ENCODE measurements at regions not wholly inside any gene's neighbourhood (a gene's known extent, or its start where the extent isn't known, plus 50 kb on each side); places are given as distances from the start of the nearest gene placed in this dataset.

GRCh38 chr6:87851674-87852299 lies 149.8 kb upstream of the AKIRIN2 start:
- DNase-seq (ENCODE audit: low spot score) = no peak

- DNase-seq (ENCODE audit: low spot score) = no peak
Observed at GRCh38 chr6:87848616-87849015, 146.6 kb upstream of the AKIRIN2 start.

DNA sequence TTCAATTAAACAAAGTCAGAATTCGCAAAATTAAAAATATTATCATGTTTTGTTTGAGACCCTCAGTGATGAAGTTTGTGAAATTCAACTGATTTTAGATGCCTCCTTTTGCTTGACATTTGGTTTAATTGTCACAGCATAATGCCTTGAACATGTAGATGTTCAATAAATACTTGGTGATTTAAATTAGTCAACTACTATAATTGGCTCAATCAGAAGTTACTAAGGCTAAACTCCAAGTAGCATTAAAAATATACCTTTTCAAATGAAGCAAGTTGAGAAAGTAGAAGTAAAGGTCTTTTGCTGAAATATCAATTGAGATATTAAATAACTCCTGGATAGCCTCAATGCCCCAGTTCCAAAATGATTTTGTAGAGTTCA lies 145.8 kb upstream of the AKIRIN2 start:
- no peak for DNase-seq (ENCODE audit: low spot score)

DNA sequence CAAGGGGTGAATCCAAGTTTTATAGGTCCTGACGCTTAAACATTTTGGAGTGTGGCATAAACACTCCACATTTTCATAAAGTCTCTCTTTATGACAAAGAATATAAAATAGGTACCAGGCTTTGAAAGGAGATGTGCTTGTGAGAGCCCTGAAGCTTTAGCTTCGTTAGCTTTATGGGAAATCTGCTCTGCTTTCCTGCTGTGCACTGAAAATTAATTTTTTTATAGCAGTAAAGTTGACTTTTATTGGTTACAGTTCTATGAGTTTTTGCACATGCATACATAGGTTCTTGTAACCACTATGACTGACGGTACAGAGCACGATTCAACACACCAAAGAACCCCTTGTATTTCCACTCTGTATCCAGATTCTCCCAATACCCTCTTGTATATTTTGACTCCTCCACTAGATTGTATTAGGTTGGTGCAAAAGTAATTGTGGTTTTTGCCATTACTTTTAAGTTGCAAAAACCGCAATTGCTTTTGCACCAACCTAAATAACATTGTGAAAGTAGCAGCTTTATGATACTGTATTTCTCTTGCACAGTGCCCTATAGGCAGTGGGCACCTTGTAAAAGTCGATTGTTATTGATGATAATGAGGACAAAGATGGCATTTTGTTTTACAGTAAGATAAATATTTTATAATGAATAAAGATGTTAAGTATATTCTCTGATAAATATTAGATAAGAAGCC lies 145.2 kb upstream of the AKIRIN2 start:
- DNase-seq (ENCODE audit: low spot score) = no peak

DNA sequence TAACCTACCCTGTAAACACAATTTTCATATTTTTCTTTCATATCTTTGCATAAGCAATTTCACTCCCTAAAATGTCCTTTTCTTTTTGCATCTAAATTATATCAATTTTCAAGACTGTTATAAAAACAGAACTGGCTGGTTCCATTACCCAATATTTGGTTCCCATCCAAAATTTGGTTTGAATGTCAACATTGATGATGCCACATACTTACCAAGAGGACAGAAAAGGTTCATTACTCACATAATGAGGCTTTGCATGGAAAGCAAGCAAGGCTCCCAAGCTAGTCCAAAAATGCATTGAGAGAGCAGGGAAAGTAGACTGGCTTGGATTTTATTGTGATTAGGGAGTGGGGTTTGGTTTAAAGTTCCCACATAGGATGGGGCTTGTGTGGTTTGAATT lies 144.4 kb upstream of the AKIRIN2 start:
- no peak for DNase-seq (ENCODE audit: low spot score)

DNA sequence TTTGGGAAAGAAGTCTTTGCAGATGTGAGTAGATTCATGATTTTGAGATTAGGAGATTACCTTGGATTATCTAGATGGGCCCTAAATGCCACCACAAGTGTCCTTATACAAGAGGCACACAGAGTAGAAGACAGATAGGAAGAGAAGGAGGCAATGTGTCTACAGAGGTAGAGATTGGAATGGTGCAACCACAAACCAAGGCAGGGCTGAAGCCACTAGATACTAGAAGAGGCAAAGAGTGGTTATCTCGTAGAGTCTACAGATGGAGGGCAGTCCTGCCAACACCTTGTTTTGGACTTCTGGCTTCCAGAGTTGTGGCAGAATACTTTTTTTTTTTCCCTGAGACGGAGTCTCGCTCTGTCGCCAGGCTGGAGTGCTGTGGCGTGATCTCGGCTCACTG lies 138.3 kb upstream of the AKIRIN2 start:
- DNase-seq (ENCODE audit: low spot score) = no peak

GRCh38 chr6:87837876-87838275 lies 135.8 kb upstream of the AKIRIN2 start:
- DNase-seq (ENCODE audit: low spot score) = no peak

- DNase-seq (ENCODE audit: low spot score) = no peak
Observed at GRCh38 chr6:87837444-87837843, 135.4 kb upstream of the AKIRIN2 start.

- no peak for DNase-seq (ENCODE audit: low spot score)
Observed at GRCh38 chr6:87832025-87832825, 130.2 kb upstream of the AKIRIN2 start.

DNA sequence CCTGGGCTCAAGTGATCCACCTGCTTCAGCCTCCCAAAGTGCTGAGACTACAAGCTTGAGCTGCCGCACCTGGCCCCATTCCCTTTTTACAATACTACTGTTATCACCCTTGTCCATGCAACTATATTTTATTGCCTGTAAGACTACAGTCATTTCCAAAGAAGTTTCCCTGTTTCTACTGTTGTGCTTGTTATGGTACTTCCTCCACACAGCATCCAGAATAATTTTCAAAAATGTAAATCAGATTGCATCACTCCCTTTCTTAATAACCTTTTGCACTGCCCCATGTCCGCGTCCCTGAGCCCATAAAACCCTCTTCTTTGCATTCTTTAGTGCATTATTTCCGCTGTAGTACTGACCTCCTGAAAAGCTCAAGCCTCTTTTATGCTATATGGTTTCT lies 128.9 kb upstream of the AKIRIN2 start:
- DNase-seq (ENCODE audit: low spot score) = no peak

GRCh38 chr6:87829622-87830121 lies 127.6 kb upstream of the AKIRIN2 start:
- no peak for DNase-seq (ENCODE audit: low spot score)

GRCh38 chr6:87828044-87828443 lies 126.0 kb upstream of the AKIRIN2 start:
- no peak for DNase-seq (ENCODE audit: low spot score)

DNA sequence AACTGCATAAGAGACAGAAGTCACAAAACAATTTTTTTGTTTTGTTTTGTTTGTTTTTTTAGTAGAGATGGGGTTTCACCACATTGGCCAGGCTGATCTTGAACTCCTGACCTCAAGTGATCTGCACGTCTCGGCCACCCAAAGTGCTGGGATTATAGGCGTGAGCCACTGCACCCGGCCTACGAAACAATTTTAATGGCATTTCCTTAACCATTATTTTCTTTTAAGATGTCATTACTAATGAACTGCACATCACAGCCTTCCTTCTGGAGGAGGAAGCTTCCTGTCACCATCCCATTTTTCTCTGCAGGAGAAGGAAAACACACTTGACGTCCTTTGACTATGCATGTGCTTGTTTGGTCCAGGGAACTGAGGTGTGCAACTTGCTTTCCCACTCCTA lies 125.3 kb upstream of the AKIRIN2 start:
- DNase-seq (ENCODE audit: low spot score) = no peak

DNA sequence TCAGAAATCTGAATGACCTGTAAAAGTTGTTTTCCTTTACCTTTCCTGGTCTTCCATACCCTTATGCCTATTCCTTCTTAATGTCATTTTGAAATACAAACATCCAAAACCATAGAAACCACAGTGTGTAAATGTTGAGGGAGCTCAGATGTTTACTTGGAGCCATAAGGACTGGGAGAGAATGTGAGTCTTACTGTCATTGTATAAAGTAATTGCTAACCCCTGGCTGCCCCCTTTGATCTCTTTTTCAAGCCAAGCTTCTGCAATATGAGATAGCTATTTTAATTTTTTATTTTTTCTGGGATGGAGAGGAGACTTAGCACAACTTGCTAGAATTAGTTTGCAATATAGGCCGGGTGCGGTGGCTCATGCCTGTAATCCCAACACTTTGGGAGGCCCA lies 124.4 kb upstream of the AKIRIN2 start:
- no peak for DNase-seq (ENCODE audit: low spot score)

DNA sequence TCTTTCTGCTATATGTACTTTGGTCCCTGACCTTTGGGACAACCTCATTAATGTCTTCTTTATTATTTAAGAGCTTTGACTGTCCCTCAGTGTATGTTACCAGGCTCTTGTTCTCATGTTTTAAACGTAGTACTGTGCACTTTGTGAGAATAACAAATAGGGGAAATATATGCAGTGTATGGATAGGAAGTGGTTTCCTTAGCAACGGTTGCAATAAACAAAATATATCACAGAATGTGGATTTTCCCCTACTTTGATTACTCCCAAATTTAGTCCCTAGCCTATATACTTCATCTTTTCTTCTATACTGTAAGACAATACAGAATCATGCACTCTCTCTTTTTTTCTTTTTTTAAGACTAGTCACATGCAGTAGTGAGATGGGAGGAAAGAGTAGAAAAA lies 123.8 kb upstream of the AKIRIN2 start:
- DNase-seq (ENCODE audit: low spot score) = no peak

DNA sequence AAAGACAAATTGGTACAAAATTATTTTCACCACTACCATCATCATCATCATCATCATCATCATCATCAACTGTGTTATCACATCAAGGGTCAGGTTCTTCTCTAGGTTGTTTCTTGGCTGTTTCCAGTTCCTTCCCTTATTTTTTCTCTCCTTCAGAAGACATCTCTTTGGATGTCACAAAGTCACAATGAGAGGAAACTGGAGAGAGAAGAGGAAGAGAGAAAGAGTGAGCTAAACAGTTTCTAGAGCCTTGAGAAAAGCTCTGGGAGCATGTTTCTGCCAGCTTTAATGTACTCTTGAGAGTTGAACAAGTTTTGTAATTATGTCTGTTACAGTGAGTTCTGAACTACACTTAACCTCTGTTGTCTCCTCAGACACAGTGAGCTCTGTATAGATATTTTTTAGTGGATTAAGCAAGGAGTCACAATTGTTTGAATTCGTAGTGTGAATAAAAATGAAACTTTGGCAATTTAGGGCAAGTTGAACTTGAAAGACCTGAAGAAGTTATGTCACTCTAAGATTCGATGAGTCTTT lies 123.0 kb upstream of the AKIRIN2 start:
- no peak for DNase-seq (ENCODE audit: low spot score)

DNA sequence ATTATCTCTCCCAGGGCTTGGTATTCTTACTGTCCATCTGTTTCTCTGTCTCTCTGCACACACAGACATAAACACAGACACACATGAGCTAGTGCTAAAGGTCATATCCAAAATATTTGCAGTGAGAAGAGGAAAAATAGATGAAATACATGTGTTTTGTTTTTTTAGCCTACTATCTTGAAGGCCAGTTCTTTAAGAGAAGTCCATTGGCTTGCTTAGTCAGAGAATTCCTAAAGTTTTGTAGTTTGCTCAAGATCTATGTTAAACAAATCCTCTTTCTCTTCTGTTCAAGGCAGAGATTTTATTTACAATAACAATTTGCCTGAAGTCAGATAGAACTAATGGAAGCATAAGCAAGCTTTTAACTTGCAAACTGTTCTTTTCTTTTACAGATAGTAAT lies 120.0 kb upstream of the AKIRIN2 start:
- no peak for DNase-seq (ENCODE audit: low spot score)

DNA sequence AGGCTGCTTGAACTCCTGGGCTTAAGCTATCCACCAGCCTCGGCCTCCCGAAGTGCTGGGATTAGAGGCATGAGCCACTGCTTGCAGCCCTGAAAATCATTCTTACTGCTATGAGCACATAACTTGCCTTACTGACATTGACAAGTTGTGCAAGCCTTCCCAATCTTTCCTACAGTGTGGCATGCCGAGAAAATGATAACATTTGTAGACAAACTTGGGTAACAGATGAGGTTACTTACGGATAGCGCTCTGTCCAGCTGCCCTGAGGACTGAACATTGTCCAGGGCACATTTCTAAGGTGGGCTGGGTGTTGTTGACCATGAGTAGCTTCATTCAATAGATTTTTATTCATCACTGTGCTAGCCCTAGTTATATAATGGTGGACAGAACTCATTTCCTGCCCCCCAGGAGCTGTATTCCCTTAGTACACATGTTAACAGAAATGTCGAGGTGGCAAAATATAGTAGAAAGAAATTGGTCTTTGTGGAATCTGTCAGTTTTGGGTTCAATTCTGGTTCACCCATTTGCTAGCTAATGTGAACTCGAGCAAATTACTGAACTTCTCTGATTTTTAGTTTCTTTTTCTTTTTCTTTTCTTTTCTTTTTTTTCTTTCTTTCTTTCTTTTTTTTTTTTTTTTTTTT lies 118.4 kb upstream of the AKIRIN2 start:
- DNase-seq (ENCODE audit: low spot score) = no peak

DNA sequence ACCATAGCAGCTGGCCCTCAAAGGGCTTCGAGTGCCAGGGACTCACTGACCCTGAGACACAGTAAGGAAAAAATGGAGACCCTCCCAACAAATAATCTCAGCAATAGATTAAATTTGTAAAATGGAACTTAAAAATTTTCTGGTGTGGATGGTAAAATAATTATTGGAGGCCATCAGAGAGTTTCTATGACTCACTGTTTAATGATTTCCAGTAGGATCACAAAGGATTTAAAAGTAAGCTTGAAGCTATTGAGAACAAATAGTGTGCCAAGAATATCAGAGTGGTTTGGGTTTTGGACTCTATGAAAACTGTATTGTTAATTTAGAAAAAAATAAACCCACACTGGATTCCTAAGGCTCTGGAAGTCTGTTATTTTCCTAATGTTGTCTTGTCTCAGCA lies 115.2 kb upstream of the AKIRIN2 start:
- DNase-seq (ENCODE audit: low spot score) = no peak

DNA sequence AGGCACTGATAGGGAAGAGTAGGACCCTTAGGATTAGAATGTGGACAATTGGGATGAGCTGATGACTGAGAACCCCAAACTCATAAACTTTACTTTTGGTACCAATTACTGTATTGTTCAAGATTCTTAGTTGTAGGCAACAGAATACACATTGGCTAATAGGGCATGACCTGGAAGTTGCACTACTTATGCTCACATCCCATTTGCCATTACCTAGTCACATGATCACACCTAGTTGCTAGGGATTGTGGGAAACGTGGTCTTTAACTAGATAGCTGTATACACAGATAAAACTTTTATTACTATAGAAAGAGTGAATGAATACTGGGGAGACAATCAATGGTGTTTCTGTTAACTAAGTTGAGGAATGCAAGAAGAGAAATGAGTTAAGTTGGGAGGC lies 113.4 kb upstream of the AKIRIN2 start:
- no peak for DNase-seq (ENCODE audit: low spot score)

DNA sequence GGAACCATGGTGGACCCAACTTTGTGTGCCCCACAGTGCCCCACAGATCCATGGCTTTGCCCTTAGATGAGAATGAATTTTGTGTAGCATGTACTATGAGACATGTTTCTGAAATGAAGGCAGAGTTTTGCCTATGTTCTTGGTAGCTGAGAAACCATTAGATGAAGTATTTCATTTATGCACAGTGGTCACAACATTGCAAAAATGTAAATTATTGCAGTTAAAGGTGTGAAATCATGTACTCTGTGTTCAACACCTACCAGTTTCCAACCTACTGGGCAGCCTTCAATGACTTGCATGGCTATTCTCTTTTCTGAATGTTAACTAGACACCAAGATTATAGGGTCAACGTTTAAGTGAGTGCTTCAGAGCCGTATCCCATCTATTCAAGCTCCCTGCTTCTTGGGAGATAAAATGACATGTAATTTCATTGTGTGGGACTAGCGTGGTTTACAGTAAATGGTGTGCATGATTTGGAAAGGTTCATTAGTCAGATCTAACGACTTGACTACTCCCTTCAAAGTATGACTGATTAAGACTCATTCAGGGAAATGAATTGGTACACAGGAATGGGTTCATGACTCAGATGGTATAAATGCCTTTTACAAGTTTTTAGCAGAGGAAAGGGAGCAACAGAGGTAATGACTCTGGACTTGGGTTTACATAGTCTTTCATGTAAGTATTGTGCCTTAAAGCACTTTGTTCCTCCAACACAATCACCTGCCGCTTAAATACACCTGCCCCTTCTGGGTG lies 106.1 kb upstream of the AKIRIN2 start:
- DNase-seq (ENCODE audit: low spot score) = no peak

- no peak for DNase-seq (ENCODE audit: low spot score)
Observed at GRCh38 chr6:87807475-87807874, 105.4 kb upstream of the AKIRIN2 start.

All from ecto neural progenitor cell (in vitro differentiated cells).